ENCODE measurements at regions not wholly inside any gene's neighbourhood (a gene's known extent, or its start where the extent isn't known, plus 50 kb on each side); places are given as distances from the start of the nearest gene placed in this dataset.

DNA sequence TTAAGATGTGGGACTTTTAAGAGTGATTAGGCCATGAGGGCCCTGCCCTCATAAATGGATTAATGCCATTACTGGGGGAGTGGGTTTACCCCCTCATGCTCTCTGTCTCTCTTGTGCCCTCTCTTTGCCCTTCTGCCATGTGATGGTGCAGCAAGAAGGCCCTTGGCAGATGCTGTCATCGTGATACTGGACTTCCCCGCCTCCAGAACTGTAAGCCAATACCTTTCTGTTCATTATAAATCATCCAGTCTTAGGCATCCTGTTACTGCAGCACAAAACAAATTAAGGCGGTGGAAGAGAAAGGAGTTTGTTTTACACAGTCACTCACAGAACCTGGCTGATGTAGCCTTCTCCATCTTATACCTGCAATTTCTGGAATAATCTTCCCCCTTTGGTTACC, 360.3 kb upstream of the TBL1XR1 start:
- TF ChIP-seq, protein P1, sequence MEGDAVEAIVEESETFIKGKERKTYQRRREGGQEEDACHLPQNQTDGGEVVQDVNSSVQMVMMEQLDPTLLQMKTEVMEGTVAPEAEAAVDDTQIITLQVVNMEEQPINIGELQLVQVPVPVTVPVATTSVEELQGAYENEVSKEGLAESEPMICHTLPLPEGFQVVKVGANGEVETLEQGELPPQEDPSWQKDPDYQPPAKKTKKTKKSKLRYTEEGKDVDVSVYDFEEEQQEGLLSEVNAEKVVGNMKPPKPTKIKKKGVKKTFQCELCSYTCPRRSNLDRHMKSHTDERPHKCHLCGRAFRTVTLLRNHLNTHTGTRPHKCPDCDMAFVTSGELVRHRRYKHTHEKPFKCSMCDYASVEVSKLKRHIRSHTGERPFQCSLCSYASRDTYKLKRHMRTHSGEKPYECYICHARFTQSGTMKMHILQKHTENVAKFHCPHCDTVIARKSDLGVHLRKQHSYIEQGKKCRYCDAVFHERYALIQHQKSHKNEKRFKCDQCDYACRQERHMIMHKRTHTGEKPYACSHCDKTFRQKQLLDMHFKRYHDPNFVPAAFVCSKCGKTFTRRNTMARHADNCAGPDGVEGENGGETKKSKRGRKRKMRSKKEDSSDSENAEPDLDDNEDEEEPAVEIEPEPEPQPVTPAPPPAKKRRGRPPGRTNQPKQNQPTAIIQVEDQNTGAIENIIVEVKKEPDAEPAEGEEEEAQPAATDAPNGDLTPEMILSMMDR (IDR thresholded peaks at IDR 0.05 in 8 of 11, conservative IDR thresholded peaks at IDR 0.05 in 3 of 11), result no peak
- no peak for TF ChIP-seq POLR2A (IDR thresholded peaks at IDR 0.05)

Data from spleen (tissue), 7 donors.